AG04449 (cell line): ENCODE measurements at regions not wholly inside any gene's neighbourhood (a gene's known extent, or its start where the extent isn't known, plus 50 kb on each side); places are given as distances from the start of the nearest gene placed in this dataset.

Experiments
- CTCF ChIA-PET: fragments of 350-600 bp; formaldehyde crosslinking; extraction: SDS; loops from one replicate; lab custom pipeline; 2021; ENCODE audit warnings: antibody characterized with exemption; lab: Yijun Ruan, JAX
- POLR2A ChIA-PET: fragments of 400-600, 350-600 bp; formaldehyde crosslinking; extraction: SDS; loops from one replicate; lab custom pipeline; 2020; ENCODE audit warnings: antibody characterized with exemption, inconsistent platforms; lab: Yijun Ruan, JAX
- DNase-seq: peaks from one replicate; pipeline ENCODE4 v3.0.0-alpha.2; 2010; ENCODE audit warnings: low read depth, low spot score
- H3K4me3 ChIP-seq: 2 replicates; pipeline ENCODE4 v1.5.1; 2011; ENCODE audit warnings: low read depth, mild to moderate bottlenecking, control low read depth, low read length
- TF ChIP-seq, protein P1 (sequence below): IDR thresholded peaks from one replicate; pipeline ENCODE4 v1.5.1; 2011; ENCODE audit warnings: mild to moderate bottlenecking, moderate library complexity, low read length, control low read depth, inconsistent platforms; ENCODE audit not compliant: insufficient read depth; ENCODE audit errors: missing control alignments

DNA sequence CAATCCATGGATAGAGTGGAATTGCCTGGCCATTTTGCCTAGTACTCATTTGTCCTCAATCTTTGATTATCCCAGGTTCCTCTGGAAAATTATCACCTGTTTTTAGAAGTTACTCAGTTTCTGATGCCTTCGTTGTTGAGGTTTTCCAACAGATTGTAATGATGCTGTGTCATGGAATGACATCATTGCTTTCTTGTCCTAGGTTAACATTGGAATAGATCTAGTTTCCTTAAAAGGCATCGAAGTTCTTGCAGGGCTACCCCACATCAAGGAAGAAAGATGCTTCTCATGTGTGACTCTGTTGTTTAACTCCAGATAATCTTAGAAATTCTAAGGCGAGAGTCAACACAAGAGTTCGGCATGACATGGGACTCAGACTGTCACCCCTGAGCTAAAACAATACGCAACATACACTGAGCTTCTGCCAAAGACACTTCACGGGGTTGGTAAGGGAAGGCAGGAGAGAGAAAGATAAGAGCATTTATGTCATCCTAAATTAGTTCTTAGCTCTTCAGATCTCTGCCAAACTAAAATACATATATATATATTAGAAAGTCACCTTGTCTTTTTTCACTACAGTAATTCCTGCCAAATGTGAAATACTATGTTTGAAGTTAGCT, 293.2 kb upstream of the WWC1 start:
- DNase-seq: no peak
- TF ChIP-seq, protein P1, sequence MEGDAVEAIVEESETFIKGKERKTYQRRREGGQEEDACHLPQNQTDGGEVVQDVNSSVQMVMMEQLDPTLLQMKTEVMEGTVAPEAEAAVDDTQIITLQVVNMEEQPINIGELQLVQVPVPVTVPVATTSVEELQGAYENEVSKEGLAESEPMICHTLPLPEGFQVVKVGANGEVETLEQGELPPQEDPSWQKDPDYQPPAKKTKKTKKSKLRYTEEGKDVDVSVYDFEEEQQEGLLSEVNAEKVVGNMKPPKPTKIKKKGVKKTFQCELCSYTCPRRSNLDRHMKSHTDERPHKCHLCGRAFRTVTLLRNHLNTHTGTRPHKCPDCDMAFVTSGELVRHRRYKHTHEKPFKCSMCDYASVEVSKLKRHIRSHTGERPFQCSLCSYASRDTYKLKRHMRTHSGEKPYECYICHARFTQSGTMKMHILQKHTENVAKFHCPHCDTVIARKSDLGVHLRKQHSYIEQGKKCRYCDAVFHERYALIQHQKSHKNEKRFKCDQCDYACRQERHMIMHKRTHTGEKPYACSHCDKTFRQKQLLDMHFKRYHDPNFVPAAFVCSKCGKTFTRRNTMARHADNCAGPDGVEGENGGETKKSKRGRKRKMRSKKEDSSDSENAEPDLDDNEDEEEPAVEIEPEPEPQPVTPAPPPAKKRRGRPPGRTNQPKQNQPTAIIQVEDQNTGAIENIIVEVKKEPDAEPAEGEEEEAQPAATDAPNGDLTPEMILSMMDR: no peak
- ChIA-PET CTCF (no interaction called here), POLR2A (no interaction called here)
- H3K4me3 ChIP-seq: no peak overlapping the region

DNA sequence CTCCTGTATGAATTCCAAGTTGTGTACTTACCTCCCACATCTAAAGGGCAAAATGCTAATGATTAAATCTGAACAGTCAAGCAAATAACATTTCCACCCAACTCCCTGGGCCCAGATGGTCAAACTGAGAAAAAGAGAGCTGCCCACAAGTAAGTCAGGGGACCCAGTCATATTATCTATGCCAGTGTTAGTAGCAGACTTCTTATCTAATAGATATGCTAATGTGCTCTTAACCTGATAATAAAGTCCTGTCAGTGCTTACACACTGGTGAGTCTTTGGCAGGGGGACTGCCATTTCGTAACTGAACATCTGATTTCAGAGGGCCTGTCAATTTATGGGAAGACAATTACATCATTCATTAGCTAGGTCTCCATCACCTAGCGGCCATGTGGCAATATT, 292.3 kb upstream of the WWC1 start:
- H3K4me3 ChIP-seq: no peak overlapping the region
- no peak for DNase-seq
- POLR2A ChIA-PET: no interaction called here
- TF ChIP-seq, protein P1: no peak
- CTCF ChIA-PET: no interaction called here

DNA sequence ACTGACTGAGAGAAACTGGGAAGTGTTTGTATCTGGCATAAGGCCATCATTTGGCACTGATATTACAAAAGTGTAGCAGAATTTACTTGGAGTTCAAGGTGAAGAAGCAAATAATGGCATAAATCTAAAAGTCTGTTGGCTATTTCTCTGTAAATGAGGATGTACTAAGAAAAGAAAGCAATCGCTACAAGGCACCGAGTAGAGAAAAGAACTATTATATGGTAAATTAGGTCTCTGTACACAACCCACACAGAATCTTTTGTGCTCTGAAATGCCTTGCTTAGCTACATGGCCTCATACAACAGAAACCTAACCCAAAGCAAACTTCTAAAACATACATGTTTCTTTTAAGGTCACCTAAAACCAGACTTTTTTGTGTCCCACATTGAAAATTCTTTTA, 290.1 kb upstream of the WWC1 start:
- TF ChIP-seq, protein P1: no peak
- ChIA-PET CTCF (no interaction called here), POLR2A (no interaction called here)
- H3K4me3 ChIP-seq: no peak overlapping the region
- DNase-seq: no peak

DNA sequence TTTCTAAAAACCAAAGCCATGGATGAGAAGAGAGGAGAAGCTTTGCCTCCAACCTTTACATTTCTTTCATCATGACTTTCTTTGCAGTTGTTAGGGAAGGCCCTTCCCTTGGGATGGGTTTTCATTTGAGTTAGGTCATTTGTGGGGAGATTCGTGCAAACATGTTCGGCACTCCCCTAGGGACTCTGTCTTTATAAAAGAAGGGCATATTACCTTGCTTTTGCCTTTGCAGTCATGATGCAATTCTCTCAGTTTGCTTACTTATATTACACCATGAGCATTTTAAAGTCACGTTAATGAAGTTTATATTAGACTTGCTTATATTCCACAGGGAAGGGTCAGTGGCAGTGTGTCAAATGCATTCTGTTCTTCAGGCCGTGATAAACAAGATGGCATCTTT, 289.3 kb upstream of the WWC1 start:
- CTCF ChIA-PET: no interaction called here
- POLR2A ChIA-PET: no interaction called here
- no peak overlapping the region for H3K4me3 ChIP-seq
- TF ChIP-seq, protein P1: no peak
- DNase-seq: no peak

DNA sequence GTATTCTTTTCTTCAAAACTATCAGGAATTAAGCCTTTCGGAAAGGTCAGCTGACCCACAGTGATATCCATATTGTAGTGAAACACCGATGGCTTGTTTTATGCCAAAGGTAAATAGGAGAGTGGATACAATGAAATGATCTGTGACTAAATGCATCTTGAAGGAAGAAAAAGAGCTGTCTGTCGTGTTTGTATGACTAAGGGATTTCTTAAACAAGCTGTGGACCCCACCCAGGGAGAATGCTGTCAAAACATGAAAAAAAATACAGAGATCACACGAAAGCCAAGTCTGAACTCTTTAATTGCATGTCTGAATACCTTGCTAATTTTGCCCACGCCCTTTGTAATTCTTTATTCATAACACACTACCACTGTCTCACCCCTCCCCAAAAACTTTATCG, 286.4 kb upstream of the WWC1 start:
- CTCF ChIA-PET: interaction anchor here (1.5 kb wide), 1 partner anchor 15 kb away, joined by 7 read pairs; no protein-coding TSS in a partner anchor
- TF ChIP-seq, protein P1: no peak
- POLR2A ChIA-PET: interaction anchor here (0.9 kb wide), 1 partner anchor 249 kb away, joined by 3 read pairs; no protein-coding TSS in a partner anchor
- no peak for DNase-seq
- H3K4me3 ChIP-seq: no peak overlapping the region

DNA sequence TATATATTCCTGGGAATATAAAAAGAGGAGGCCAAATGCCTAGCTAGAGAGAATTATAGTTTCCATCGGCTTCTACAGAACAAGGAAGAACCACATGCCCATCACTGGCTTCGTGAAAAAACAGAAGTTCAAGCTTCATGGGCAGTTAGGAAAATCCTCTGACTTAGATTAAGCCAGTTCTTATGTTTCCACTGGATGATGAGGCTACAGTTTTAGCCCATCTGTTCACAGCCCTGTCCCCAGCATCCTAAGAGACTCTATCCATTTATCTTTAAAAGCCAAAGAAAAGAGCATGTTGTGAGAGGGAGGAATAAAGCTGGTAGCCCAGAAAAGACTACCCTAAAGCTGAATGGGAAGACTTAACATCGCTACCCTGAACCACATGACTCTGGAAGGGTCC, 285.5 kb upstream of the WWC1 start:
- ChIA-PET CTCF (interaction anchor here (0.8 to 1.5 kb wide), 5 partner anchors 12 to 214 kb away, joined by 3 to 7 read pairs (median 3); no protein-coding TSS in a partner anchor), POLR2A (interaction anchor here (0.5 to 0.9 kb wide), 2 partner anchors 20 to 250 kb away, joined by 3 read pairs; no protein-coding TSS in a partner anchor)
- TF ChIP-seq, protein P1: no peak
- H3K4me3 ChIP-seq: no peak overlapping the region
- no peak for DNase-seq
